ENCODE measurements at regions not wholly inside any gene's neighbourhood (a gene's known extent, or its start where the extent isn't known, plus 50 kb on each side); places are given as distances from the start of the nearest gene placed in this dataset.

DNA sequence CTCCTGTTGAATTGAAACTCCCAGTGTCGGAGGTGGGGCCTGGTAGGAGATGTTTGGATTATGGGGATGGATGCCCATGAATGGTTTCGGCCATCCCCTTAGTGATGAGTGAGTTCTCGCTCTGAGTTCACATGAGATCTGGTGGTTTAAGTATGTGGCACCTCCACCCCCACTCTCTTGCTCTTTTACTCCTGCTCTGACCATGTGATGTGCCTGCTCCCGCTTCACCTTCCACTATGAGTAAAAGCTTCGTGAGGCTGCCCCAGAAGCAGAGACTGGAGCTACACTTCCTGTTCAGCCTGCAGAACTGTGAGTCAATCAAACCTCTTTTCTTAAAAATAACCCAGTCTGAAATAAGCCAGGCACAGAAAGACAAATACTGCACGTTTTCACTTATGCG, 512.4 kb downstream of the HS3ST4 start:
- no peaks in the 10 kb centered on the region for H4K20me1 ChIP-seq (ENCODE audit: control insufficient read depth, insufficient read depth)
- H3K36me3 ChIP-seq (ENCODE audit: control insufficient read depth in 2 of 2, insufficient read depth in 2 of 2, low read length in 1 of 2): no peaks in the 10 kb centered on the region
- no peak overlapping the region for H2AFZ ChIP-seq (ENCODE audit: control insufficient read depth, low read depth, low read length)
- RAD21 ChIA-PET (ENCODE audit: unreplicated experiment): no interaction called here
- no peak for FAIRE-seq
- in situ Hi-C loops (cut with MboI): no loop called here
- WGBS (ENCODE audit: insufficient coverage, insufficient replicate concordance, low lambda C conversion rate, missing lambda C conversion rate): 5% methylated on average over 7 of the region's 7 CpGs
- no peak overlapping the region for H3K4me3 ChIP-seq
- no peak overlapping the region for H3K27ac ChIP-seq (ENCODE audit: control insufficient read depth, insufficient read depth)
- CTCF ChIA-PET: no interaction called here
- H3K27me3 ChIP-seq (replicated peaks in 1 of 2; ENCODE audit: control insufficient read depth in 2 of 2, insufficient read depth in 2 of 2, low read length in 1 of 2): no peaks in the 10 kb centered on the region
- intact Hi-C loops (cut with micrococcal nuclease; ENCODE audit: unreplicated experiment): no loop called here
- DNase-seq (ENCODE audit: low read depth, low spot score): no peak
- TF ChIP-seq, protein P1, sequence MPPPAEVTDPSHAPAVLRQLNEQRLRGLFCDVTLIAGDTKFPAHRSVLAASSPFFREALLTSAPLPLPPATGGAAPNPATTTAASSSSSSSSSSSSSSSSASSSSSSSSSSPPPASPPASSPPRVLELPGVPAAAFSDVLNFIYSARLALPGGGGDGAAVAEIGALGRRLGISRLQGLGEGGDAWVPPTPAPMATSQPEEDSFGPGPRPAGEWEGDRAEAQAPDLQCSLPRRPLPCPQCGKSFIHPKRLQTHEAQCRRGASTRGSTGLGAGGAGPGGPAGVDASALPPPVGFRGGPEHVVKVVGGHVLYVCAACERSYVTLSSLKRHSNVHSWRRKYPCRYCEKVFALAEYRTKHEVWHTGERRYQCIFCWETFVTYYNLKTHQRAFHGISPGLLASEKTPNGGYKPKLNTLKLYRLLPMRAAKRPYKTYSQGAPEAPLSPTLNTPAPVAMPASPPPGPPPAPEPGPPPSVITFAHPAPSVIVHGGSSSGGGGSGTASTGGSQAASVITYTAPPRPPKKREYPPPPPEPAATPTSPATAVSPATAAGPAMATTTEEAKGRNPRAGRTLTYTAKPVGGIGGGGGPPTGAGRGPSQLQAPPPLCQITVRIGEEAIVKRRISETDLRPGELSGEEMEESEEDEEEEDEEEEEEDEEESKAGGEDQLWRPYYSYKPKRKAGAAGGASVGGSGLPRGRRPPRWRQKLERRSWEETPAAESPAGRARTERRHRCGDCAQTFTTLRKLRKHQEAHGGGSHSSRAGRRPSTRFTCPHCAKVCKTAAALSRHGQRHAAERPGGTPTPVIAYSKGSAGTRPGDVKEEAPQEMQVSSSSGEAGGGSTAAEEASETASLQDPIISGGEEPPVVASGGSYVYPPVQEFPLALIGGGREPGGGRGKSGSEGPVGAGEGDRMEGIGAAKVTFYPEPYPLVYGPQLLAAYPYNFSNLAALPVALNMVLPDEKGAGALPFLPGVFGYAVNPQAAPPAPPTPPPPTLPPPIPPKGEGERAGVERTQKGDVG (CRISPR knock-in tag; IDR thresholded peaks at IDR 0.05): no peak
- TF ChIP-seq RAD21 (IDR thresholded peaks at IDR 0.05; ENCODE audit: insufficient read depth, low read depth, low read length): no peak
- TF ChIP-seq, protein P2, sequence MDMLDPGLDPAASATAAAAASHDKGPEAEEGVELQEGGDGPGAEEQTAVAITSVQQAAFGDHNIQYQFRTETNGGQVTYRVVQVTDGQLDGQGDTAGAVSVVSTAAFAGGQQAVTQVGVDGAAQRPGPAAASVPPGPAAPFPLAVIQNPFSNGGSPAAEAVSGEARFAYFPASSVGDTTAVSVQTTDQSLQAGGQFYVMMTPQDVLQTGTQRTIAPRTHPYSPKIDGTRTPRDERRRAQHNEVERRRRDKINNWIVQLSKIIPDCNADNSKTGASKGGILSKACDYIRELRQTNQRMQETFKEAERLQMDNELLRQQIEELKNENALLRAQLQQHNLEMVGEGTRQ (IDR thresholded peaks at IDR 0.05; ENCODE audit: borderline replicate concordance, low read depth, low read length): no peak
- SMC1A ChIA-PET (ENCODE audit: uncharacterized antibody, unreplicated experiment): no interaction called here
- no peaks in the 10 kb centered on the region for H3K4me1 ChIP-seq (ENCODE audit: control insufficient read depth, insufficient read depth, low read length)
- POLR2A ChIA-PET: no interaction called here
- no peak for ATAC-seq
- no peak overlapping the region for H3K9ac ChIP-seq (ENCODE audit: control insufficient read depth, insufficient read depth, low read length)
- H3K79me2 ChIP-seq (ENCODE audit: control insufficient read depth, insufficient read depth, low read length): no peaks in the 10 kb centered on the region
- H3K9me3 ChIP-seq (replicated peaks; ENCODE audit: control insufficient read depth, insufficient read depth, low read length): no peaks in the 10 kb centered on the region
- no TSS peak for BruUV-seq (replicated peaks)
- no peak overlapping the region for H3K4me2 ChIP-seq (ENCODE audit: control insufficient read depth, insufficient read depth)

DNA sequence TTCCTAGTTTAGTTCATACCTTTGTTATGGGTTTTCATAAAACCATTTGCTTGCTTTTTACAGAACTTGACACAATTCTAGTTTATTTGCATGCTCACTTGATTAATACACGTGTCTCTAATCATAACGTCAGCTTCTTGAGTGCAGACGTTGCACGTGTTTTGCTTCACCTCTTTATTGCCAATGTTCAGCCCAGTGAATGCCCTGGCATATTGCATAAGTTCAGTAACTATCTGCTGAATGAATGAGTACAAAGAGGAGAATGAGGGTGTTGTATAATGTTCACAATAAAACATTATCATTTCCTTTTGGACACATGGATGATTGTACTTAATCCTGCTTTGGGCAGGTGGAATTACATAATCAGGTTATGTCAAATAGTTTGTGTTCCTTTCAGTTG, 519.8 kb downstream of the HS3ST4 start:
- H3K79me2 ChIP-seq (ENCODE audit: control insufficient read depth, insufficient read depth, low read length): no peaks in the 10 kb centered on the region
- H3K9me3 ChIP-seq (replicated peaks; ENCODE audit: control insufficient read depth, insufficient read depth, low read length): no peaks in the 10 kb centered on the region
- ChIA-PET POLR2A (no interaction called here), SMC1A (ENCODE audit: uncharacterized antibody, unreplicated experiment) (no interaction called here), RAD21 (ENCODE audit: unreplicated experiment) (no interaction called here), CTCF (no interaction called here)
- FAIRE-seq (no peak), DNase-seq (ENCODE audit: low read depth, low spot score) (no peak), ATAC-seq (no peak)
- H4K20me1 ChIP-seq (ENCODE audit: control insufficient read depth, insufficient read depth): no peaks in the 10 kb centered on the region
- H2AFZ ChIP-seq (ENCODE audit: control insufficient read depth, low read depth, low read length): no peak overlapping the region
- no peak overlapping the region for H3K27ac ChIP-seq (ENCODE audit: control insufficient read depth, insufficient read depth)
- 18% methylated on average over 4 of the region's 4 CpGs for WGBS (ENCODE audit: insufficient coverage, insufficient replicate concordance, low lambda C conversion rate, missing lambda C conversion rate)
- H3K4me2 ChIP-seq (ENCODE audit: control insufficient read depth, insufficient read depth): no peak overlapping the region
- no peaks in the 10 kb centered on the region for H3K27me3 ChIP-seq (replicated peaks in 1 of 2; ENCODE audit: control insufficient read depth in 2 of 2, insufficient read depth in 2 of 2, low read length in 1 of 2)
- no TSS peak for BruUV-seq (replicated peaks)
- intact Hi-C loops (cut with micrococcal nuclease; ENCODE audit: unreplicated experiment): no loop called here
- no peaks in the 10 kb centered on the region for H3K4me1 ChIP-seq (ENCODE audit: control insufficient read depth, insufficient read depth, low read length)
- no peaks in the 10 kb centered on the region for H3K36me3 ChIP-seq (ENCODE audit: control insufficient read depth in 2 of 2, insufficient read depth in 2 of 2, low read length in 1 of 2)
- TF ChIP-seq RB1 (IDR thresholded peaks at IDR 0.05; ENCODE audit: borderline replicate concordance): no peak
- TF ChIP-seq RAD51 (IDR thresholded peaks at IDR 0.05): no peak
- TF ChIP-seq, protein P3, sequence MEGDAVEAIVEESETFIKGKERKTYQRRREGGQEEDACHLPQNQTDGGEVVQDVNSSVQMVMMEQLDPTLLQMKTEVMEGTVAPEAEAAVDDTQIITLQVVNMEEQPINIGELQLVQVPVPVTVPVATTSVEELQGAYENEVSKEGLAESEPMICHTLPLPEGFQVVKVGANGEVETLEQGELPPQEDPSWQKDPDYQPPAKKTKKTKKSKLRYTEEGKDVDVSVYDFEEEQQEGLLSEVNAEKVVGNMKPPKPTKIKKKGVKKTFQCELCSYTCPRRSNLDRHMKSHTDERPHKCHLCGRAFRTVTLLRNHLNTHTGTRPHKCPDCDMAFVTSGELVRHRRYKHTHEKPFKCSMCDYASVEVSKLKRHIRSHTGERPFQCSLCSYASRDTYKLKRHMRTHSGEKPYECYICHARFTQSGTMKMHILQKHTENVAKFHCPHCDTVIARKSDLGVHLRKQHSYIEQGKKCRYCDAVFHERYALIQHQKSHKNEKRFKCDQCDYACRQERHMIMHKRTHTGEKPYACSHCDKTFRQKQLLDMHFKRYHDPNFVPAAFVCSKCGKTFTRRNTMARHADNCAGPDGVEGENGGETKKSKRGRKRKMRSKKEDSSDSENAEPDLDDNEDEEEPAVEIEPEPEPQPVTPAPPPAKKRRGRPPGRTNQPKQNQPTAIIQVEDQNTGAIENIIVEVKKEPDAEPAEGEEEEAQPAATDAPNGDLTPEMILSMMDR (IDR thresholded peaks at IDR 0.05 in 2 of 3, conservative IDR thresholded peaks at IDR 0.05 in 1 of 3; ENCODE audit: control insufficient read depth in 2 of 3, extremely low read depth in 1 of 3, insufficient read depth in 1 of 3, low read depth in 3 of 3, low read length in 3 of 3): no peak
- TF ChIP-seq NR2C2 (IDR thresholded peaks at IDR 0.05; ENCODE audit: borderline replicate concordance, control insufficient read depth, insufficient read length, low read depth): no peak
- no peak for TF ChIP-seq GABPA (IDR thresholded peaks at IDR 0.05; ENCODE audit: low read depth)
- no peak for TF ChIP-seq GATAD2B (conservative IDR thresholded peaks at IDR 0.05; ENCODE audit: low read depth)
- no peak for TF ChIP-seq CBFB (IDR thresholded peaks at IDR 0.05; ENCODE audit: low read depth)
- no peak overlapping the region for H3K9ac ChIP-seq (ENCODE audit: control insufficient read depth, insufficient read depth, low read length)
- H3K4me3 ChIP-seq: no peak overlapping the region
- in situ Hi-C loops (cut with MboI): no loop called here

Measured in GM12878 (cell line).